Esophagus squamous epithelium (tissue), 4 donors: ENCODE measurements at regions not wholly inside any gene's neighbourhood (a gene's known extent, or its start where the extent isn't known, plus 50 kb on each side); places are given as distances from the start of the nearest gene placed in this dataset.
"Not testable (repeated sequence)": the region's sequence is repeated elsewhere in the genome, so short reads cannot be mapped to it uniquely, and the experiment has no call there.

Source experiments
- POLR2A ChIP-seq, 4 donors: fragments of 450-650 bp; IDR thresholded peaks; one replicate each; pipeline ENCODE4 v1.6.1; 2017; ENCODE audit warnings: antibody characterized with exemption in 4 of 4, mild to moderate bottlenecking in 4 of 4, moderate library complexity in 3 of 4
- TF ChIP-seq, protein P1 (sequence below), 6 experiments: fragments of 450-650 bp in 4 of 6; fragments of 200-600 bp in 2 of 6; sonication (generic) in 2 of 6; IDR thresholded peaks; one replicate each; pipeline ENCODE4 v1.5.1; 2016 to 2019; ENCODE audit warnings: antibody characterized with exemption in 6 of 6, mild to moderate bottlenecking in 4 of 6, moderate library complexity in 4 of 6

DNA sequence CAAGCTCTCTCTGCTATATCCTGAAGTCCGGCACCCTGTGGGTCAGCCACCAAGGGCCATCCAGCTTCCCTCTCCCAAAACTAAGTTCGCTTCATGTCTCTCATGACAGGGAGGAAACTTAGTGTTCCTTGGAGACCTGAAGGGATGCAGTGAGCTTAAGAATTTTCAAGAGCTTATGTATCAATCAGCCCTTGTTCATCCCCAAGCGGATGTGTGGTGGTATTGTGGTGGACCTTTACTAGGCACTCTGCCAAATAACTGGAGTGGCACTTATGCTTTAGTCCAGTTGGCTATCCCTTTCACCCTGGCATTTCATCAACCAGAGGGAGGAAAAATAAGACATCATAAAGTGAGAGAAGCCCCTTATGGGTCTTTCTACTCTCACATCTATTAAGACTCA is 114.6 kb upstream of the PPM1J start:
- TF ChIP-seq, protein P1, sequence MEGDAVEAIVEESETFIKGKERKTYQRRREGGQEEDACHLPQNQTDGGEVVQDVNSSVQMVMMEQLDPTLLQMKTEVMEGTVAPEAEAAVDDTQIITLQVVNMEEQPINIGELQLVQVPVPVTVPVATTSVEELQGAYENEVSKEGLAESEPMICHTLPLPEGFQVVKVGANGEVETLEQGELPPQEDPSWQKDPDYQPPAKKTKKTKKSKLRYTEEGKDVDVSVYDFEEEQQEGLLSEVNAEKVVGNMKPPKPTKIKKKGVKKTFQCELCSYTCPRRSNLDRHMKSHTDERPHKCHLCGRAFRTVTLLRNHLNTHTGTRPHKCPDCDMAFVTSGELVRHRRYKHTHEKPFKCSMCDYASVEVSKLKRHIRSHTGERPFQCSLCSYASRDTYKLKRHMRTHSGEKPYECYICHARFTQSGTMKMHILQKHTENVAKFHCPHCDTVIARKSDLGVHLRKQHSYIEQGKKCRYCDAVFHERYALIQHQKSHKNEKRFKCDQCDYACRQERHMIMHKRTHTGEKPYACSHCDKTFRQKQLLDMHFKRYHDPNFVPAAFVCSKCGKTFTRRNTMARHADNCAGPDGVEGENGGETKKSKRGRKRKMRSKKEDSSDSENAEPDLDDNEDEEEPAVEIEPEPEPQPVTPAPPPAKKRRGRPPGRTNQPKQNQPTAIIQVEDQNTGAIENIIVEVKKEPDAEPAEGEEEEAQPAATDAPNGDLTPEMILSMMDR (IDR thresholded peaks at IDR 0.05), result not testable (repeated sequence)
- TF ChIP-seq POLR2A (IDR thresholded peaks at IDR 0.05), result not testable (repeated sequence)
